ENCODE measurements at regions not wholly inside any gene's neighbourhood (a gene's known extent, or its start where the extent isn't known, plus 50 kb on each side); places are given as distances from the start of the nearest gene placed in this dataset.

GRCh38 chr3:110618512-110619226 is 452.9 kb upstream of the NECTIN3 start:
- no peaks in the 10 kb centered on the region for H3K9me3 ChIP-seq (replicated peaks in 1 of 3)
- H3K27ac ChIP-seq: no peak overlapping the region
- no peaks in the 10 kb centered on the region for H3K27me3 ChIP-seq
- H3K36me3 ChIP-seq (replicated peaks in 1 of 2): no peaks in the 10 kb centered on the region
- no peak for DNase-seq
- no peak overlapping the region for H3K4me3 ChIP-seq
- H3K4me1 ChIP-seq (replicated peaks in 1 of 2): no peaks in the 10 kb centered on the region
- 75 to 86% (median 83%) methylated on average over 2 of the region's 2 CpGs for WGBS, 4 donors
- intact Hi-C loops (cut with DNase I): no loop called here
- TF ChIP-seq CTCF (IDR thresholded peaks at IDR 0.05): no peak
- TF ChIP-seq POLR2A (IDR thresholded peaks at IDR 0.05): no peak

GRCh38 chr3:110620118-110620517 is 451.5 kb upstream of the NECTIN3 start:
- no peaks in the 10 kb centered on the region for H3K36me3 ChIP-seq (replicated peaks in 1 of 2)
- no peak overlapping the region for H3K27ac ChIP-seq
- H3K4me1 ChIP-seq (replicated peaks in 1 of 2): no peaks in the 10 kb centered on the region
- DNase-seq: no peak
- no peaks in the 10 kb centered on the region for H3K27me3 ChIP-seq
- 51 to 56% (median 52%) methylated on average over 4 of the region's 4 CpGs for whole genome bisulfite sequencing, 4 donors
- no peak overlapping the region for H3K4me3 ChIP-seq
- no peaks in the 10 kb centered on the region for H3K9me3 ChIP-seq (replicated peaks in 1 of 3)
- no peak for TF ChIP-seq CTCF (IDR thresholded peaks at IDR 0.05)
- no peak for TF ChIP-seq POLR2A (IDR thresholded peaks at IDR 0.05)
- intact Hi-C loops (cut with DNase I): no loop called here

GRCh38 chr3:110623571-110623970 is 448.0 kb upstream of the NECTIN3 start:
- WGBS, 4 donors: 48 to 63% (median 55%) methylated on average over 1 of the region's 1 CpG
- intact Hi-C loops (cut with DNase I): no loop called here
- TF ChIP-seq CTCF (IDR thresholded peaks at IDR 0.05) (no peak), POLR2A (IDR thresholded peaks at IDR 0.05) (no peak)
- no peak for DNase-seq
- no peaks in the 10 kb centered on the region for H3K27me3 ChIP-seq
- H3K27ac ChIP-seq: no peak overlapping the region
- no peaks in the 10 kb centered on the region for H3K36me3 ChIP-seq (replicated peaks in 1 of 2)
- H3K4me1 ChIP-seq (replicated peaks in 1 of 2): no peaks in the 10 kb centered on the region
- no peaks in the 10 kb centered on the region for H3K9me3 ChIP-seq (replicated peaks in 1 of 3)
- no peak overlapping the region for H3K4me3 ChIP-seq

- no peaks in the 10 kb centered on the region for H3K9me3 ChIP-seq (replicated peaks in 1 of 3)
- no peak for TF ChIP-seq POLR2A (IDR thresholded peaks at IDR 0.05)
- TF ChIP-seq CTCF (IDR thresholded peaks at IDR 0.05): no peak
- no peak for DNase-seq
- H3K36me3 ChIP-seq (replicated peaks in 1 of 2): no peaks in the 10 kb centered on the region
- H3K27me3 ChIP-seq: no peaks in the 10 kb centered on the region
- intact Hi-C loops (cut with DNase I): no loop called here
- no peaks in the 10 kb centered on the region for H3K4me1 ChIP-seq (replicated peaks in 1 of 2)
- H3K27ac ChIP-seq: no peak overlapping the region
- 50 to 58% (median 54%) methylated on average over 3 of the region's 3 CpGs for WGBS, 4 donors
- no peak overlapping the region for H3K4me3 ChIP-seq
Observed at GRCh38 chr3:110624576-110624975, 447.0 kb upstream of the NECTIN3 start.
